LHCN-M2 (cell line): ENCODE measurements at regions not wholly inside any gene's neighbourhood (a gene's known extent, or its start where the extent isn't known, plus 50 kb on each side); places are given as distances from the start of the nearest gene placed in this dataset.

Experiments
- DNase-seq: peaks from one replicate; pipeline ENCODE4 v3.0.0-alpha.2; 2012; ENCODE audit warnings: low read depth

DNA sequence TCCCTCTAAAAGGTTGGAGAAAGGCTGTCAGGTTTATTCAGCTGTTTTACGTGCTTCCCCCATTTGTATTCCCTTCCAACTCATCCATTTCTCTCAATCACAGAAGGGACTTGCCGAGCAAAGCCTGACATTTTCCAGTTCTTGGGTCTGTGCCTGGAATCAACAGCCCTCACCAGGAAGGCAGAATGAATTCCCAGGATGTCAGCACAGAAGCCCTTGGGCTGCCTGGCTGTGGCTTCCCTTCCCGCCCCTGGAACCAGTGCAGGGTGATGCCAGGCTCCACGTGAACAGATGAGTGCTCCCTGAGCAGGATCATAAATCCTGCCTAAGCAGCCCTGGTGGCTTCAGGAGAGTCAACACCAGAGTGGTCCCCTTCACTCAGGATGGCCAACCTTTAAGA, 86.1 kb upstream of the CD83 start:
- DNase-seq: no peak

DNA sequence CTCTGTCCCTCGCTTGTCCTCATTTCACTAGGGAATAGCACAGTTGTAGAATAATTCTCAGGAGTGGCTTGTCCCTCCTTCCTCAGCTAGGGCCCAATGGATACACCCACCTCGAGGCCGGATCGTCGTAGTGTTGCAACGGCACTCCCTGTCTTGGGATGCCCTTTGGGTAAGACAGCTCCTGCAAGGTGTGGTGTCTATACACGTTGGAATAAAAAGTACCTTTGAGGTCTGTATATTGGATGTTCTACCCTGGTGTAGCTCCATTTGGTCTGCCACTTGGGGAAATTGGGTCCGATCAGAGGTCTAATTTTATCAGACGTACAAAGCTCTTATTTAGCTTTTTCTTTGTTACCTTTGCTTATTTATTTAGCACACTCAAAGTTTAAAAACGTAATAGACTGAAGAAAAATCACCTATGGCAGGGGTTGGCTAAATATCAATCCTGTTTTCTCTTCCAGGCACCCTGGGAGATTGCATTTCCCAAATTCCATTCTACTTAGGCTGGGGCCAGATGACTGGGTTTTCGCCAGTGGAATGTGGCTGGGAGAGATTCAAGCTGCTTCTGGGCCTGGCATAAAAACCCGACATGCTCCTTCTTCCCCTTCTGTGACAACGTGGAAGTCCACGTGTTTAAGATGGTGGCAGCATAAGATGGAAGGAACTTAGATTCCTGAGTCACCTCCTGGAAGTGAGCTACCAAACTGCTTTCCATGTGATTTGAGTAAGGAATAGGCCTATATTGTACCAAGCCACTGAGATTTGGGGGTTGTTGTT, 82.3 kb upstream of the CD83 start:
- DNase-seq: peak; percentile 71

DNA sequence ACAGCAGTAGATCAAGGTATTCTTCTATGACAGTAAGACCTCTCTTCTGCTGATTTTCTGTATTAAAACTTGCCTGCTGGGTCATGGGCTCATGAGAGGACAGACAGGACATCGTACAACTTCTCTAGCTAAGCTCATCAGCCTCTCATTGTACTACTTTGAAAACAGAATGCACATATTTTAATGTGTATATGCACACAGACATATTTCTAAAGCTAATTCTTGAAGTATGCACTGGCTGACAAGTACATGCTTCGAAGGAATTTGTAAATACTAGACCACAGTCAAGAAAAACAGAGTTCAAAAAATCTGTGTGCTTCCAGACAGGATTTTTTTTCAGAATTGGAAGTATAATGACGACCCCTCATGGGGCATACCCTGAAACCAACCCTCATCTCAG, 81.7 kb upstream of the CD83 start:
- no peak for DNase-seq

DNA sequence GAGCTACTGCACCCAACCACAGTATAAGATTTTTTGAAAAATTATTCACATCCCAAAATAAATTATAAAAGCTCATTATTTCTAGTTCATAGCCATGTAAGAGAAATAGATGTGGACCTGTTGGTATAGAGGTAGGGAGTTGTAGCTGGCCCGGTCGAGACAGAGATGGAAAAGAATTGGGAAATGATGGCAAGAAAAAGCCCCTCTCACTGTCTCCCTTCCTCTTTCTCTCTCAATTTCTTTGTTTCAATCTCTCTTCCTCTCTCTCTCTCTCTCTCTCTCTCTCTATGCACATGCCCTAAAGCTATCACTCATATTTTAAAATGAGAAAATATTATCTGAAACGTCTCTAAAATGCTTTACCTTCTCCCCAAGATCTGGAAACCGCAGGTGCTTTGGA, 80.7 kb upstream of the CD83 start:
- no peak for DNase-seq

DNA sequence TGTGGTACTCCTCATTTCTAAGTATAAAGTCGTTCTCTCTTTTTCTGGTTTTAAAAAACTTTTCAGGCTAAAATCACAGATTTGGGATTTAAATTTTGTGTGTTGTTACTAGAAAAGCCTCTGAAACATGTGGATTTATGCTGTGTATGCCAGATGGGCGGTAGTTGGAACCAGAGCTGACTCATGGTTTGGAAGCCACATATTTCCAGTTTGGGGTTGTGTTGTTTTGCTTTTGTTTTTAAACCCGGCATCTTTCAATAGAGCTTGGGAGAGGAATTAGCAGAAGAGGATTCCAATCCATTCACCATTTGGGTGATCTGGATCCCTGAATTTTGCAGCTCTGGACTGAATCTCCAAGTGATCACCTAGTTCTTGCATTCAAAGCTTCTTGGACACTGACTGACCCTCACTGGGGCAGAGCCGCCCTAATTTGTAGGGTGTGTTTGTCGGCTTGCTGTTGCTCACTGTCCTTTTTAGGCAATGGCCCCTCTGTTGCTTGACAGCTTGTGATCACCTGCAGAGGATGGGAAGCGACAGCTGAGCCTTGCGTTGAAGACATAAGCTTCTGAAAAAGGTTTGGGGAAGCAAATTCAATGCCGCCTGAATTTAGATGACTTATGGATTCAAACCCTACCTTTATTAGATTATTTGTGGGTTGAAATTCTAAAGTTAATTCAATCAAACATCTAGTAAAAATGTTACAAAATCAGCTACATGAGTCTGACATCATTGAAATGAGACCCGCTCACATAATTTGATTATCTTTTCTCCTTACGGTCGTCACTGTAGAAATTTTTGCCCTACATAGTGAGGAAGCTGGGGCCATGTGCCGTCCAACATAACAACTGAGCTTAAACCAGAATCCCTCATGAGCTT, 79.9 kb upstream of the CD83 start:
- peak; percentile 83 for DNase-seq

DNA sequence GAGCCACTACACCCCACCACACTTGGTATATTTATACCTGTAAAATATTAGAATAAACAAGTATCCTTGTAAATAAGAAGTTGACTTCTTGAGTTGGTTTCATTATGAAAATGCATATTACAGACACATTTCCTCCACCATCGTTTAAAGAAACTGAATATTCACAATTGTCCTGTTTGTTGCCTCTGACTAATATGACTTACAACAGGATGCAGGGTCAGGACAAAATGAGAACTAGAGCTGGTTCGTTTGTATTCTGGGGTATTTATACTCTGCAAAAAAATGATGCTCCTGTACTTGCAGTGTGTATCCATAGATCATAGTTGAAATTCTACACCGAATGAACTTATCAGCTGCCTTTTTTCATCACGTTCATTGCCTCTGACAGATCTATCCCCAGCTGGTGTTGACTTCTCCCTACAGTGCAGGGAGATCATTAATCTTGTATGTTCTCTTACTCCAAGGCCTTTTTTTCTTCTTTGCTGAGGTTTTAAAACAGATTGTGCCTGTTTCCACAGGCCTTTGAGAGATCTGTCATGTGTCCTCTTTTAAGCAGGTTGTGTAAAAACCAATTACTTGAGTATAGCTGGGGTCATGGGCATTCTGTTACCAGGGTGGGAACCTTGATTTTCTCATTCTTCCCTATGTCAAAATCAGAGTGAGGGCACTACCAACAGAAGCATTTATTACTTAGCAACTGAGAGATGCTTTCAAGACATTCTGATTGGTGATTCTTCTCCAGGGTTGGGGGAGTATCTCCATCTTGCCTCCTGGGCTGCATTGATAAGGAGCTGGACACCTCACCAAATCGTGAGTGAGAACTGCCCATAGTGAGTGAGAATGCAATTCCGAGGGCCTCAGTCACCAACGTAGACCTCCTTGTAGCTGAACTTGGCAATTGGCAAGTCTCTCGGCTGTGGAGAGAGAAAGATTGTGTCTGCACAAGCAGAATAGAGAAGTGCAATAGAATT, 78.8 kb upstream of the CD83 start:
- DNase-seq: peak; percentile 90

DNA sequence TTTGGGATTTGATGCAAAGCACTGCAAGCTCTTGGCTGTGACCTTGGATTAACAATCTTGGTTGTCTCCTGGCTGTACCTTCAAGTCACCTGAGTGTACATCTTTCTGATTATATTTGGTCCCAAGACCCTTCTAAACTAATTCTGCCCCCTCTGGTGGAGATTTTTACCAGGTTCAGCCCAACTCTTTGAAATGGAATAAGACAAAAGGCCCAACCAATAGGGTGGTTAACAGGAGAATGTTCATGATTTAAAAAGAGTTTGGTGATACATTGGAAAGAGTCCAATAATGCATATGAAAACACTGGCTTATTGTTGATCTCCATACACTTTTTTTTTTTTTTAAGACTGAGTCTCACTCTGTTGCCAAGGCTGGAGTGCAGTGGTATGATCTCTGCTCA, 77.5 kb upstream of the CD83 start:
- DNase-seq: no peak

DNA sequence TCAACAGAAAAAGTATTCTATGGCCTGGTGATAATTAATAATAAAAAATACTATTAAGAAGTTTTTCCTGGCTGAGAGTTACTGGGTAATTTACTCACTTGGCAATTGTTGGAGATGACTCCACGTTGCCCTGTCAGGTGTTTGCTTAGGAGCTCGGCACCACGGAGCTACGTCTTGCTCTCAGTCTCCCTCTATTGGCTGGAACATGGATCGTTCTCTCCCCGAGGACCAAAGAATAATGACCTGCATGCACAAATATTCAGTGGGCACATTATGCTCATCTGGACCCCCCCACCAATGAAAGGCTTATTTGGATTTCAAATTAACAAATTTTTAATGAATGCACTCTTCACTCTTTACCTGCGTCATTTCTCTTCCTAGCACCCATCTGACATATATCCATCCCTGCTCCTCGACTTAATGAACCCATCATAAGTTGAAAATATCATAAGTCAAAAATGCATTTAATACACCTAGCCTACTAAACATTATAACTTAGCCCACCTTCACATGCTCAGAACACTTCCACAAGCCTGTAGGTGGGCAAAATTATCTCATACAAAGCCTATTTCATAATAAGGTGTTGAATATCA, 71.0 kb upstream of the CD83 start:
- DNase-seq: peak; percentile 35

DNA sequence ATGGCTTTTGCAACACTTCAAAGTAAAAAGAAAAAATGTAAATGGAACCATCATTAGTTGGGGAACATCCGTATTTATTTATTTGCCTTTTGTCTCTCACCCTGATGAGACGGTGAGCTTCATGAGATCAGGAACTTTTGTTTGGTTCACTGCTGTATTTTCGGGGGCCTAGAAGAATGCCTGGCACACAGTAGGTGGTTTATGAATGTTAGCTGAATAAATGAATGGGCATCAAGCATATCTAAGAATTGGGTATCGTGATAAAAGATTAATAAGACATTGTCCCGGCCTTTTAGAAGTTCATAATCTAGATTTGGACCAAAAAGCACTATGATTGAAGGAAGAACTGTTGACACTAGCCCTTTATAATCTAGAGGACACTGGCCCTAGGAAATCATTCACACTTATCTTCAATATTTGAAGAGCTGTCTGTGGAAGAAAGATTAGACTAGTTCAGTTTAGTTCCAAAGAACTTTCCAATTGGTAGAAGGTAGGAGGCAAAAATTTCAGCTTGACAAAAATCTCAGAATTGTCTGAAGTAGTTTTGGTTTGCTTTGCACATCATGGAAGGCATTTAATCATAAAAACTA, 70.3 kb upstream of the CD83 start:
- no peak for DNase-seq

DNA sequence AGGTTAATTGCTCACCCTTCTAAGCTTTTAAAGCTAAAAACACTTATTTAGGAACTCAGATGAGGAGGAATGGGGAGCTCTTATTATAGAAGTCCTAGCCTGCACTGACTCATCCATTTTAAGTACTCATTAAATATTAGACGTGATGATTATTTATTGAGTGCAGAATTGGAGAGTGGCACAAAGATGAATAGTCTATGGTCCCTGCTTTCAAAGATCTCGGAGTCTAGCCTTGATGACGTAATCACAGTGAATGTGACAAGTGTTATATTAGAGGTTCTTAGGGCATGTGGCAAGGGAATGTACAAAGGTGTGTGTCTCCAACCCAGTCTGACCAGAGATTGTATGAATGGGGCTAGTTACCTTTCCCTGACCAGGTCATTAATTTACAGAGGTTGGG, 68.7 kb upstream of the CD83 start:
- no peak for DNase-seq

DNA sequence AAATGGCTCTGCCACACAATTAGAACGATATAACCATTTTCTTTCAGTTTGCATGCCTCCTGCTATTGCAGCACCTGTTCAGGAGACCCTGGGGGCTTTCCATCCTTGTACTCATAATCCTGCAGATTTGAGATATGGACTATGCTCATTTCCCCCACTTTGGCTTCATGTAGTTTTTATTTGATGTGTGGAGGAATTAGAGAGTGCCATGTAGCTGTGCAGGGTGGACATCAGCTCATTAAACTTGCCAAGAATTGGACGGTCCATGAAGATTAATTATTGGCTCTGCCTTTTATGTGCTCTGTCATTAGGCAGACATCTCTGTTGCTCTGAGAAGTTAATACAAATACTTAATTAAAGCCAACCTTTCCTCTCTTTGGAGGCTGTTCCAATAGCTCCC, 66.2 kb upstream of the CD83 start:
- DNase-seq: no peak

DNA sequence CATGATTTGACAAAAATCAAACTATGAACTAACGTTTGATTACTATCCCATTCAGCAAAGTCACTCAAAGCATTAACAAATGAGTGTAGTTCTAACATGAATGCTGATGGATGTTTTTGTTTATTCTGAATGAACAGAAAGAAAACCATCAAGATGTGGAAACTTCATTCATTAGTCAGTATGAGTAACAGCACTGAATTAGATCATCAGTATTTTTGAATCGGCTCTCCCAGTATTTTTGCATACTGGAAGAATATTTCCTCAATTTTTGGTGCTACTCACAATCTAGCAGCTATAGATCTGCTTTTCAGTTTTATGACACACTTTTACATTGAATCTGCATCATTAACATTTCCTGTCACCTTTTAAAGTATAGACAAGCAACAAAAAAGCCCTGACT, 63.8 kb upstream of the CD83 start:
- DNase-seq: no peak

DNA sequence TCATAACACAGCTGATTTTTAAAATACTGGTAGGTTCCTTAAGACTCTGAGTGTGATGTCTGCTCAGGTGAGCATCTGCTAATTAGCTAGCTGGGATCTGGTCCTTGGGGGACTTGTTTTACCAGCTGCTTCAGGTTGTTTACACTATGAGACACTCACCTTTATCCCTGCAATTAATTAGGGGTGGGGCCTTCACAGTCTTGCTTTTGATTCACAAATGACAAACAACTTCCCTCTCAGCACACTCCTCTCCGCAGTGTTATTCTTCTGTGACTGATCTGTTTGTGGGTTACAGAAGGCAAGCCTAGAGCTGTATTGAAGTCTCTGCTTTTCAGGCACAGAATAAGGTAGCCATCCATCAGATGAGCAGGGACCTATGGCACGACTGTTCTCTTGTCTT, 62.0 kb upstream of the CD83 start:
- no peak for DNase-seq

DNA sequence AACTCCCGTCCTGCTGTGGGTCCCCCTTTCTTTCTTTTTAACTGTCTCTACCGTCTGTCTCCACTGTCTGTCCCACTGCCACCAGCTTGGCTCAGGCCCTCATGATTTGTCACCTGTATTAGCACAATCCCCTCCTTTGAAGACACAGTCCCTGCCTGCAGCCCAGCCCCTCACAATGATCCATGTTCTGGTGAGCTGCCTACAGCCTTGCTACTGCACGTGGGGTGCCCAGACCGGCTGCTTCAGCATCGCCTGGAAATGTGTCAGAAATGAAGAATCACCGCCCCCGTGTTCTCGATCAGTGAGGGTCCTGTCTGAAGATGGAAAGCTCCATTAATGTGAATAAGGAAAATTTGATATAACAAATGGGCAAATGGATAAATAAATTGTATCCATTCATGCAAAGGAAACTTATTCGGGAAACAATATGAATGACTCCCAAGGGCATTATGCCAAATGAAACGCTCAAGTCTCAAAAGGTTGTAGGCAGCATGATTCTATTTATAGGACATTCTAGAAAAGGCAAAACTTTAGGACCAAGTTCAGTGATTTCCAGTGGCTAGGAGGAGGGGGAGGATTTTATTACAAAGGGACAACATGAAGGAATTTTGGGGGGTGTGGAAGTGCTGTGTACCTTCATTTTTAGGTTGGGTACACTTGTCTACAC, 59.4 kb upstream of the CD83 start:
- DNase-seq: no peak

DNA sequence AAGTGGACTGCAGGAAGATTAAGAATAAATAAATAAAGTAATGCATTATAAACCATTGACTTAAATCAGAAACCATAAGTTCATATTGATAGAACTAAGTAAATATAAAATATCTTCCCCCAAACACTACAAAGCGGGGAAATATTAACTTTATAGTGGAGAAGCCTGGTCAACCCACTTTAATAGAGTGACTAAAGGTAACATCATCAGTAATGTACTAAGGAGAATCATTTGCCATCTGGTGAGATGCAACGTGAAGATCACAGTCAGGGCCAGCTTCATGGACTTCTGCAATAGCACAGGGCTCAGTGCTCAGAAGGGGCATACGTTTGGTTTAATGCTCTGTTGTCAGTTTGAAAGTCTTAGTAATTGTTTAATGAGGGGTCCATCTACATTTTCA, 58.8 kb upstream of the CD83 start:
- no peak for DNase-seq

DNA sequence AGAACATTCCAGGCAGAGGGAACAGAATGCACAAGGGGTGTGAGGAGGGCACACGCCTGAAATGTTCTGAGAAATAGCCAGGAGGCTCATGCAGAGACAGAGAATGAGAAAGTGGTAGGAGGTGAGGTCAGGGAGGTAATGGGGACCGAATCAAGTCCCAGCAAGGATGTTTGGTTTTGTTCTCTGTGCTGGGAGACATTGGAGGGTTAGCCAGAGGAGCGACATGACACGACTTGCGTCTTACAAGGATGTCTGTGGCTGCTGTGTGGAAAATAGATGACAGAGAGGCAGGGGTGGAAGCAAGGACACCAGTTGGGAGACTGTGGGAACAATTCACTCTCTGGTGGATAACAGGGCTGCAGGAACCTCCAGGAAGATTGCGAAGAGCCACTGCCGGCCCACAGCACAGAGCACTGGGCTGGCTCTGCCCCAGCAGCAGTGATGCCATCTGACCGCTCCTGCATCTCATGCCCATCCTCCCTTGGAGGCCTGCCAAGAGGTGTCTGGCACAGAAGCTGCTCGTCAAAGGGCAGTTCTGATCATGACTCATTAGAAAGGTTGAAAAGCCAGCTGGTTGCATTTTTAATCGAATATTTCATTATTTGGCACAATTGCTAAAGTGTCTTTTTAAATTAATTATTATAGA, 57.7 kb upstream of the CD83 start:
- DNase-seq: peak; percentile 62

DNA sequence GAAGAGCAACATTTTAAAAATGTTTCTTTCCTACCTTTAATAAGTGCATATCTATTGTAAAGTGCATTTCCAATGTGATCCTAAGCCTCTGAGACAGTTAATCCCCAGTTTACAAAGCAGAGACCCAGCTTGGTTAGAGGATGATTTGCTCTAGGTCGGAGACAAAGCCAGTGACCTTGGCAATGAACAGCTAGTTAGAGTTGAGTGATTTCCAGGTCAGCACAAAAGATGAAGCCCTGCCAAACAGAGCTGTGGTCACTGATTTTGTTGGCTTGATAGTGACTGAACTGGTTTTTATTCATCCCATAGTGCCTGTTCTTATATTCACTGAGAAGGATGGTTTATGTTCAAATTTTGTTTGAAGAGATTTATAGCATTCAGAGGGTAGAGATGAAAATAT, 56.6 kb upstream of the CD83 start:
- no peak for DNase-seq

DNA sequence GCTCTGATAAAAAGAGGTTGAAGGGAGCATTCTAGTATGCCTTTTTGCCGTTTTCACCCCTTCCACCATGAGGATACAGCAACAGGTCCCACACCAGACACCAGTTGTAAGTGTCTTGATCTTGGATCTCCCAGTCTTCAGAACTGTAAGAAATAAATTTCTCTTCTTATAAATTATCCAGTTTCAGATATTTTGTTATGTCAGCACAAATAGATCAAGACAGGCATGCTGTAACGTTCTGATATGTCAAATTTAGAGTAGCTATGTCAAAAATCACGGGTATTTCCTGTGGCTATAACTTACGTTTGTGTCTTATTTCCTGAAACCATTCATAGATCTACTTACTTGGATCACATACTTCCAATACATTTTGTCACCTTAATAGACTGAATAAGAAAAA, 55.9 kb upstream of the CD83 start:
- no peak for DNase-seq

DNA sequence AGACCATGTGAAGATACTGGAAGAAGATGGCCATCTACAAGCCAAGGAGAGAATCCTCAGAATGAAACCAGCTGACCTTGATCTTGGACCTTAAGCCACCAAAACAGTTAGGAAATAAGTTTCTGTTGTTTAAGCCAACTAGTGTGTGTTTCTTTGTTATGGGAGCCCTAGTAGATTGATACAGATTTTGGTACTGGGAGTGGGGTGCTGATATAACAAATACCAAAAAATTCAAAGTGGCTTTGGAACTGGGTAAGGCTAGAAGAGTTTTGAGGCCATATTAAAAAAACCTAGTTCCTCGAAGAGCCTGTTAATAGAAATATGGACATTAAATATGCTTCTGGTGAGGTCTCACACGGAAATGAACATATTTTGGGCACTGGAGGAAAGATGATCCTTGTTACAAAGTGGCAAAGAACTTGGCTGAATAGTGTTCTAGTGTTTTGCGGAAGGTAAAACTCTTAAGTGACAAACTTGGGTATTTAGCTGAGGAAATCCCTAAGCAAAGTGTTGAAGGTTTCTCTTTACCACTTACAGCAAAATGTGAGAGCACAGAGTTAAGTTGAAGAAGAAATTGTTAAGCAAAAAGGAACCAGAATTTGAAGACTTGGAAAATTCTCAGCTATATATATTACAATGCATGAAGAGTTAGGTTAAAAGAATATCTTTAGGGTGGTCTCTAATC, 55.1 kb upstream of the CD83 start:
- no peak for DNase-seq
